Right lung (tissue), 2 donors: ENCODE measurements at regions not wholly inside any gene's neighbourhood (a gene's known extent, or its start where the extent isn't known, plus 50 kb on each side); places are given as distances from the start of the nearest gene placed in this dataset.
"Not testable (repeated sequence)": the region's sequence is repeated elsewhere in the genome, so short reads cannot be mapped to it uniquely, and the experiment has no call there.

ENCODE experiments used
- DNase-seq, 2 donors: peaks; one replicate each; pipeline ENCODE4 v3.0.0-alpha.2; 2013

- DNase-seq: no peak
These were observed 59.8 kb downstream of the ATOH1 start for GRCh38 chr4:93888308-93888707.

DNA sequence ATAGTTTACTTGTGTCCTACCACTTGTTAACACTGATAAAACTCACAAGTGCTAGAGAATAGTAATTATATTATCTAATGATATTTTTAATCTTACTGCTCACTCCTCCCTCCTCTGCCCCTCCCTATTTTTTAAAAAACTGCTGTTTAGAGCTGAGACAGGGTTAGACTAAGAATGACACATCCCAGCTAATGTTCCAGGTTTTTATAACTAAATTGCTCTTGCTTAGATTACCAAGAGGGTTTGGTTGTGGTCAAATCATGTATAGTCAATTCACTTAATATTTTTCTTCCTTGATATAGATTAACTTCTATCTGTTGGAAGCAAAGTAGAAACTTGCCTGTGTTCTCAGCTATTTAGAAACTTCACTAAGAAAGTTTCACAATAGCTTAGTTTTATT lies 60.2 kb downstream of the ATOH1 start:
- DNase-seq: no peak

DNA sequence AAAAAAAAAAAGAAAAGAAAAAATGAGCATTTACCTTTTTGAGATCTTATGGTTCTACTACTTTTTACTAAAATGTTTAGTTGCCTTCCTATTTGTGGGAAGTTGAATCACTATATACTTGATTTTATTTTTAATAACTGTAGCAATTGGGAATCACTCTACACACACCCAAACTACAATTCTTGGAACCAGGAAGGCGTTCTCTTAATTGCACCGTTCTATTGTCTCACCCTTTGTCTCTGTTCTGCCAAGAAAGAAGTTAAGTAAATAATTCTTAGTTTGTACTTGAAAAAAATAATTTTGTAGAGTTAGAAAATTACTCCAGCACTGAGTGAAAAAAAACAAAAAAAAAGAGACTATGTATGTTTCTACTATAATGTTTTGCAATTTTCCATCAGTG lies 62.7 kb downstream of the ATOH1 start:
- DNase-seq: no peak

GRCh38 chr4:93894995-93895394 lies 66.4 kb downstream of the ATOH1 start:
- no peak for DNase-seq

- peak in 1 of 2 donors; percentile 3 for DNase-seq
These were observed 68.0 kb downstream of the ATOH1 start for GRCh38 chr4:93896516-93896915.

GRCh38 chr4:93897559-93897958 lies 69.0 kb downstream of the ATOH1 start:
- no peak for DNase-seq

- no peak for DNase-seq
These were observed 80.2 kb downstream of the ATOH1 start for GRCh38 chr4:93908778-93909177.

DNA sequence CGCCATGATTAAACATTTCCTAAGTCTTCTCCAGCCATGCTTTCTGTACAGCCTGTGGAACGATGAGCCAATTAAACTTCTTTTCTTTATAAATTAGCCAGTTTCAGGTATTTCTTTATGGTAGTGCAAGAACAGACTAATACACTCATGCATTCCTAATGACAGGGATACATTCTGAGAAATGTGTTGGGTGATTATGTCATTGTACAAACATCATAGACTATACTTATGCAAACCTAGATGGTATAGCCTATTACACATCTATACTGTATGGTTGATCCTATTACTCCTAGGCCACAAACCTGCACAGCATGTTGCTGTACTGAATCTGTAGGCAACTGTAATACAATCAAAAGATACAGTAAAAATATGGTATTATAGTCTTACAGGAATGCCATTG lies 83.1 kb downstream of the ATOH1 start:
- no peak for DNase-seq

- DNase-seq: no peak
These were observed 83.6 kb downstream of the ATOH1 start for GRCh38 chr4:93912146-93912545.

- DNase-seq: no peak
These were observed 90.3 kb downstream of the ATOH1 start for GRCh38 chr4:93918856-93919255.

DNA sequence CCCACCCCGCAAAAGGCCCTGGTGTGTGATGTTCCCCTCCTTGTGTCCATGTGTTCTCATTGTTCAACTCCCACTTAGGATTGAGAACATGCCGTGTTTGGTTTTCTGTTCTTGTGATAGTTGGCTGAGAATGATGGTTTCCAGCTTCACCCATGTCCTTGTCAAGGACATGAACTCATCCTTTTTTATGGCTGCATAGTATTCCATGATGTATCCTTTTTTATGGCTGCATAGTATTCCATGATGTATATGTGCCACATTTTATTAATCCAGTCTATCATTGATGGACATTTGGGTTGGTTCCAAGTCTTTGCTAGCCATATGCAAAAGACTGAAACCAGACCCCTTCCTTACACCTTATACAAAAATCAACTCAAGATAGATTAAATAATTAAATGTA lies 95.0 kb downstream of the ATOH1 start:
- DNase-seq: not testable (repeated sequence)

- DNase-seq: no peak
These were observed 118.7 kb downstream of the ATOH1 start for GRCh38 chr4:93947286-93947685.

GRCh38 chr4:93950239-93950638 lies 121.7 kb downstream of the ATOH1 start:
- DNase-seq: not testable (repeated sequence)

DNA sequence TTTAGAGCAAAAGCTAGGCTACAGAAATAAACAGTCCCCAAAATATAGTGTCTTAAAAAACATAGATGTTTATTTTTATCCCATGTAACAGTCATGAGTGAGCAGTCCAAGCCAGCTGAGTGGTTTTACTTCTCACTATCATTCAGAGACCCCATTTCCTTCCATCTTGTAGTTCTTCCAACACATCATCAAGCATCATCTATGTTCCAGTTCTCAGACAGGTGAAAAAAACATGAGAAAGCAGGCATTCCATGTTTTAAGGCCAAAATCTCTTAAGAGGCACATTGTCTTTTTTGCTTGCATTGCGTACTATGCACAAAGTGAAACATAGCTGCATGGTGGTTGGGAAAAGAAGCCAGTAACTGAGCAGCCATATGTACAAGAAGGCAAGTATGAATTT lies 128.6 kb downstream of the ATOH1 start:
- peak; percentile 68 to 72 for DNase-seq

GRCh38 chr4:93960450-93960849 lies 131.9 kb downstream of the ATOH1 start:
- no peak for DNase-seq

DNA sequence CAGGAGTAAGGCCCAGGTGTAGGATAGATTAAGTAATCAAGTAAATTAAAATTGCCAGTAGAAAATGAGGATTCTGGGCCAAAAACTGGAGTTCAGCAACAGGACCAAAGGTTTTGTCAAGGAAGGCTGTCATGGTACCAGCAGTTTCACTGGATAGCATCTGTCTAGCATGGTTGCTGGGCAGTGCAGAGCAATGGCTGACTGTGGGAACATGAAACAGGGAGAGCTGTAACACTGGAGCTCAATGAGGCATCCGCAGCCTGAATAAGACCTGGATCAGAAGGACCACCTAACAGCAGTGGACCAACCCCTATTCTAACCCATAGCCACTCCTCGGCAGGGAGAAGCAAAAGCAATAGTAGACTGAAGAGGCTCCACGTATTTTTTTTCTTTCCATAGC lies 132.4 kb downstream of the ATOH1 start:
- DNase-seq: no peak

DNA sequence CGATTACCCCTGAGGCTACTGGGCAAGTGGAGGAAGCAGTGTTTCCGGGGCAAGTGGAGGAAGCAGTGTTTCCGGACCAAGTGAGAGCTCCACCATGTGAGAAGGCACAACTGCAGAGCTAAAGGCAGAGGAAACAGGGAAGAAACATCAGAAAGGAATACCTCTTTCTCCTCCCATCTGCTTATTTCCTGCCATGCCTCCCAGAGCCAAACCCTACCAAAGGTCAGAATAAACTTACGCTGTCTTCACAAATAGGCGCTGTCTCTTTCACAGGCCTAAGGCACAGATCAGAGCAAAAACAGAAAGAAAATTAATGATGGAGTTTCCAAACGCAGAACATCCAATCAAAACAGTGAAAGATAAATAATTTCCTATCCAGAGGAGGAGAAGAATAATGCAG lies 153.0 kb downstream of the ATOH1 start:
- DNase-seq: no peak

GRCh38 chr4:93982255-93982654 lies 153.7 kb downstream of the ATOH1 start:
- DNase-seq: no peak

- DNase-seq: no peak
These were observed 154.6 kb downstream of the ATOH1 start for GRCh38 chr4:93983140-93983539.

GRCh38 chr4:93994175-93994994 lies 165.8 kb downstream of the ATOH1 start:
- no peak for DNase-seq

GRCh38 chr4:93996895-93997294 lies 168.3 kb downstream of the ATOH1 start:
- no peak for DNase-seq

DNA sequence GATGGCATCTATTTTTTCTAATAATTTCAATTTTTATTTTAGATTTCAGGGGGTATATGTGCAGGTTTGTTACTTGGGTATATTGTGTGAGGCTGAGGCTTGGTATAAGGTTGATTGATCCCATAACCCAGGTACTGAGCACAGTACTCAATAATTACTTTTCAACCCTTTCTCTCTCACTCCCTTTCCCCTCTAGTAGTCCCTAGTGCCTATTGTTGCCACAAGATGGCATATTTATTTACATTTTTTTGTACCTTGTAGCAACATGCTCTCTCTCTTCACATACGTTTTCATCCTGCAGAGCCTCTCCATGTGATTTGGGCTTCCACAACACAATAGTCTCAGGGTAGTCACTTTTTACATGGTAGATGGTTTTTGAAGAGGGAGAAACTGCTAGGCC lies 172.0 kb downstream of the ATOH1 start:
- no peak for DNase-seq

DNA sequence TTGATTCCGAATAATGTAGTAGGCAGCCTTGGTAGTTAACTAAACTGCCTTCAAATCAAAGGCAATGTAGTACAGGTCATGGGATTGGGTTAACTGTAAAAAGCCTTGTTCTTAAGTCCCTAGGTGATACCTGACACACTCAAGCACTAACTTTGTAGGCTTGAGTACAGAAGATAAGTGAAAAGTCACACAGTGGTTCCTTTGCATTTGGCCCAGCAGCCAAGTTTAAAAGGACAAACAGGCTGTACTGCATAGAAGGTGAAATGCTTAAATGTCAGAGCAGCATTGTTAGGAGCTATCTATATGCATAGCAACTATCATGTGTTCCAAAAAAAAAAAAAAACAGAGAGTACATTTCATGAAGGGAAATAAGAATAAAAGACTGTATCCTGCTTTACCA lies 178.4 kb downstream of the ATOH1 start:
- DNase-seq: no peak

DNA sequence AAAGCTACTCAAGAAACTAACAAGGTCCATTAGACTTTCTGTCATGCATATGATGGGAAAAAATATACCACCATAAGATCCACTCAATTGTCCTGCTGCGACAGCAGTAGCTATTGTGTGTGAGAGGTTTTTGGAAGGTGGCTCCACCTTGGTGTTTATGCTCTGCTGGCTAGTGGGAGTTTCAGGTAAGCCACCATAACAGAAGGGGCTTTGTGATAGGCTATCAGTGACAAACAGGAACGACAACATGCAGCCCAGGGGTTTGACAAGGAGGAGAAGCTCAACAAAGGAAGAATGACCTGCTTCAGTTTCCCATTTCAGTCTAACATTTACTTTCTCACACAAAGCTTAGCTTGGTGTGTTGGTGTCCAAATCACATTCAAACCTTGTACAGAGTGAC lies 182.6 kb downstream of the ATOH1 start:
- no peak for DNase-seq
